ENCODE measurements at regions not wholly inside any gene's neighbourhood (a gene's known extent, or its start where the extent isn't known, plus 50 kb on each side); places are given as distances from the start of the nearest gene placed in this dataset.

DNA sequence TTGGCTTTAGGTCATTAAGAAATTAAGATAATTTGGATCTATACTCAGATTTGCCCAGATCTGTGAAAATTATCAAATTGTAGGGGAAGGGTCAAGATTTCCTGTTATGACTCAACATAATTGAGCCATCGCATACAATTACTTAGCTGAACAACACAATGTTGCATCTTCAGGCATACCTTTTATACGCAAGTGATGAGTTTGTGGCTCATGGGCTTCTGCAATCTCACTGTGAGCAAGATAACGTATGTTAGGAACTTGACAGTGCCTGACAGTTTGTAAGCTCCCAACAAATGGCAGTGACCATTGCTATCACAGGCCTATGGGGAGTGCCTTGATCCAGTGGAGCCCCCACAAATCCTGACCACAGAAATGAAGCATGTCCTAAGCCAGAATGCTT, 199.7 kb downstream of the BCAT1 start:
- TF ChIP-seq, protein P1, sequence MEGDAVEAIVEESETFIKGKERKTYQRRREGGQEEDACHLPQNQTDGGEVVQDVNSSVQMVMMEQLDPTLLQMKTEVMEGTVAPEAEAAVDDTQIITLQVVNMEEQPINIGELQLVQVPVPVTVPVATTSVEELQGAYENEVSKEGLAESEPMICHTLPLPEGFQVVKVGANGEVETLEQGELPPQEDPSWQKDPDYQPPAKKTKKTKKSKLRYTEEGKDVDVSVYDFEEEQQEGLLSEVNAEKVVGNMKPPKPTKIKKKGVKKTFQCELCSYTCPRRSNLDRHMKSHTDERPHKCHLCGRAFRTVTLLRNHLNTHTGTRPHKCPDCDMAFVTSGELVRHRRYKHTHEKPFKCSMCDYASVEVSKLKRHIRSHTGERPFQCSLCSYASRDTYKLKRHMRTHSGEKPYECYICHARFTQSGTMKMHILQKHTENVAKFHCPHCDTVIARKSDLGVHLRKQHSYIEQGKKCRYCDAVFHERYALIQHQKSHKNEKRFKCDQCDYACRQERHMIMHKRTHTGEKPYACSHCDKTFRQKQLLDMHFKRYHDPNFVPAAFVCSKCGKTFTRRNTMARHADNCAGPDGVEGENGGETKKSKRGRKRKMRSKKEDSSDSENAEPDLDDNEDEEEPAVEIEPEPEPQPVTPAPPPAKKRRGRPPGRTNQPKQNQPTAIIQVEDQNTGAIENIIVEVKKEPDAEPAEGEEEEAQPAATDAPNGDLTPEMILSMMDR (IDR thresholded peaks at IDR 0.05; ENCODE audit: insufficient read depth, low read length): no peak
- no peak overlapping the region for H3K4me3 ChIP-seq (ENCODE audit: low read depth, low read length)
- no peak for DNase-seq (ENCODE audit: low read depth)

DNA sequence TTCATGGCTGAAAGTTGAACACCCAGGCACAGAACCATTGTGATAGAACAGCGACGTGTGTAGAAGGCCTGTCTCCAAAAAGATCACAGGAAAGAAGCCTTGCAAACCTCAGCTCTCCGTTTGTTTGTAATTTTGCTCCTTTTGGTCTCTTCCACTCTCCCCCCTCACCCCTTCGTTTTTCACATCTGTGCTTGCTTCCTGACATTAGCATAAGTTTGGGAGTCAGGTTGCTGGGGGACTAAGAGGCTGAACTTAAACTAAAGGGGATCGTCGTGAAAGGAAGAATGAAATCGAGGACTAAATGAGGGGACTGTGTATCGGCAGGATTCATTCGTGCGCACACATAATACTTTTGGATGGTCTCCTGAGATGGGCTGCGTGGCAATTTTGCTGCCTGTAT, 200.6 kb downstream of the BCAT1 start:
- no peak for DNase-seq (ENCODE audit: low read depth)
- TF ChIP-seq, protein P1 (IDR thresholded peaks at IDR 0.05; ENCODE audit: insufficient read depth, low read length): no peak
- H3K4me3 ChIP-seq (ENCODE audit: low read depth, low read length): no peak overlapping the region

DNA sequence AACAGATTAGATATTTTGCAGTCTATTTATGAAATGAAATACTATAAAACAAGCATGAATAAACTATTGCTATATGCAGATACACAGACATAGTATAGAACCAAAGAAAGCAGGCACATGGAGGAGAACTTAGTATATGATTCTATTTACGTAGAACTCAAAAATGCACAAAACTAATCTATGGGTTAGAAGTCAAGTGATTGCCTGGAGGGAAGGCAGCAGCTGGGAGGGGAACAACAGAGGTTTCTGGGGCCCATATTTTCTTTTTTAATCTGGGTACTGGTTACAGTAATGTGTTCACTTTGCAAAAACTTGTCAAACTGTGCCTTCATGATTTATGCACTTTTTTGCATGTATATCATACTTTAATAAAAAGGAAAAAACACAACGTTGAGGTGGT, 202.0 kb downstream of the BCAT1 start:
- TF ChIP-seq, protein P1 (IDR thresholded peaks at IDR 0.05; ENCODE audit: insufficient read depth, low read length): no peak
- DNase-seq (ENCODE audit: low read depth): no peak
- H3K4me3 ChIP-seq (ENCODE audit: low read depth, low read length): no peak overlapping the region

DNA sequence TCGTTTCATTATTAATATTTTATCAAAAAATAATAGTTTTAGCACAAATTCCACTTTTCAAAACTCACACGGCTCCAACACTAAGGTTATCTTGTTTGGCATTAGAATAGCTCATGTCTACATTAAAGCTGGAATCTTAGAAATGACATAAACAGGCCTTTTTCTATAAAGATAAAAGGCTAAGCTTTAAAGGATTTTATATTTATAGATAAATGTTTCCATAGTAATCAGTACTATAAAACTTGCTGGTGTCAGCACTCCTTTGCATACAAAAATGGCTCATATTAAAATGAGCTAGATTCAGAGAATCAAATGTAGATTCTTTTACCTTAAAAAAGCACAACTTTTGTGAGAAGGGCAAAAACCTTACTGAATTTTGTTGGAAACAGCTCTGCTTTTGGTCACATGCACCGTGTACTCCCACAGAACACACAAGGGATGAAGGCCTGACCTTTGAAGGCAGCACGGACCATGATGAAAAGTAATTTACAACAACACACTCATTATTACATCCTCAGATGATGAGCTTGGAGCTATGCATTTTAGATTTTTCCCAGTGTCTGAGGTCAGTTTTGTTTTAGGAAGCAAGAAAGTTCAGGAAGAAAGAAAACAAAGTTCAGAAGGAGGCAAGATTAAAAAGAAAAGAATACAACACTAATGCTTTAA, 202.8 kb downstream of the BCAT1 start:
- TF ChIP-seq, protein P1 (IDR thresholded peaks at IDR 0.05; ENCODE audit: insufficient read depth, low read length): no peak
- H3K4me3 ChIP-seq (ENCODE audit: low read depth, low read length): no peak overlapping the region
- DNase-seq (ENCODE audit: low read depth): no peak

DNA sequence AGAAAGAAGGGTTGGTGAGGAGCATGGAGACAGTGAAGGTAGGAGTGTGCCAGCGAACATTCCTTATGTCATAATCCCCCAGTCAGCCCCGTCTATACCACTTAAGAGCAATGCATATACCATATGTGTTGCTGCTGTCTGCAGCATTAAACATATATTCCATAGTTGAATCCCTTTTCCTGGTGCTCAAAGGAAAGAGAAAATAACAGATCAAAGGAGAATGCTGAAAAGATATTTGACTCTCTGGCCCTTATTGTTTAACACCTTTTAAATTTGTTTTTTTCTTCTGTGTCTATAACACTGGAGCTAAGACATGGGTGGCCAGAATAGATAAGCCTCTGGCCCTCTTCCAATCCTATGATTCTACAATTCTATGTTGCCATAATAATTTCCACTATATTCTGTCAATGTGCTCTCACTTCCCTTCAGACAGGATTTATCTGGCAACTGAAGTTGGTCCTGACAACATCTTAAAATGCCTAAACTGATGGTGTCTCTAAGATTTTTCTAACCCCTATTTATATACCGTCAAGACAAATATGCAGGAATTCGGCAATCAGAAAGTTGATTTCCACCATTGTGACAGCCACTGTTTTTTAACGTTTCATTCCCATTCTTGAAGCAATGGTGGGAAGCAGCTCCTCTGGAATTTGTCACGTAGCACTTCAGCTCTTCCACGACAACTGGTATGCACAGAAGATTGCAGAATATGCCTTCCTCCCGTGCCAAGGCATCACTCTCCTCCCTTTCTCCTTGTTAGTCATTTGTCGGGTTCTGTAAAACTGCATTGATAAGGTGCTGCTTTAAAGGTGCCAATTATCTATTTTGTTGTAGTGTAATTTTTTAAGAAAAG, 204.7 kb downstream of the BCAT1 start:
- DNase-seq (ENCODE audit: low read depth): no peak
- TF ChIP-seq, protein P1 (IDR thresholded peaks at IDR 0.05; ENCODE audit: insufficient read depth, low read length): no peak

DNA sequence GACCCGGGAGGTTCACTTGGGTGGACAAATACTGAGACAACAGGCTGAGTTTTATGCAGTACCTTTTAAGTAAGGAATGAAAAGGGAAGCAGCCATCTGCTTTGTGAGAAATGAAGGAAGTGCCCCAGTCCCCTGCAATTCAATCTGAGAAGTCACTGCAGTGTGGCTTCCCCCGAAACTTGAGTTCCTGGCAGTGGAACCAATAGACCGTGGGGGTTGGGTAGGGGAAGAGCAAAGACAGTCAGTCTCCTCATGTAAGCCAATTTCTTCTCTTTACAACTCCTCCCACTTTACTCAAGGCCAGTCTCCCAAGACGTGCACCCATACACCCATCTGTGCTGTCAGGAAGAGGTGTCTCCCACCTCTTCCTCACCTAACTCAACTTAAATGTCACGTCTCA, 206.5 kb downstream of the BCAT1 start:
- no peak for DNase-seq (ENCODE audit: low read depth)
- no peak overlapping the region for H3K4me3 ChIP-seq (ENCODE audit: low read depth, low read length)
- TF ChIP-seq, protein P1 (IDR thresholded peaks at IDR 0.05; ENCODE audit: insufficient read depth, low read length): no peak

More for the DNA sequence above, 204.7 kb downstream of the BCAT1 start:
- H3K4me3 ChIP-seq (ENCODE audit: low read depth, low read length): no peak overlapping the region

All from fibroblast of the aortic adventitia (primary cell).